ENCODE measurements at regions not wholly inside any gene's neighbourhood (a gene's known extent, or its start where the extent isn't known, plus 50 kb on each side); places are given as distances from the start of the nearest gene placed in this dataset.

GRCh38 chr17:74012465-74012864 is 191.0 kb upstream of the RPL38 start:
- DNase-seq (ENCODE audit: low read depth in 2 of 2) = no peak

DNA sequence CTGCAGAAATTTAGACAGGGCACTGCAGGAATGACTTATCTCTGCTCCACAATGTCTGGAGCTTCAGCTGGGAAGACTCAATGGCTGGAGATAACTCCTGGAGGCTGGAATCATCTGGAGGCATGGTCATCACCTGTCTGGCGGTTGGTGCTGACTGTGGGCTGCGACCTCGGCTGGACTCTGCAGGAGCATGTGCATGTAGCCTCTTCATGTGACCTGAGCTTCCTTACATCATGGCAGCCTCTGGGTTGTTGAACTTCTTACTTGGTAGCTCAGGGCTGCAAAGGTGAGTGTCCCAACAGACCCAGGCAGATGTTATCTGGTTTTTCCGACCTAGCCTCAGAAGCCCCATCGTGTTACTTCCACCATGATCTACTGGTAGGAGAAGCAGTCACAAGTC is 188.2 kb upstream of the RPL38 start:
- DNase-seq (ENCODE audit: low read depth in 2 of 2) = no peak

DNA sequence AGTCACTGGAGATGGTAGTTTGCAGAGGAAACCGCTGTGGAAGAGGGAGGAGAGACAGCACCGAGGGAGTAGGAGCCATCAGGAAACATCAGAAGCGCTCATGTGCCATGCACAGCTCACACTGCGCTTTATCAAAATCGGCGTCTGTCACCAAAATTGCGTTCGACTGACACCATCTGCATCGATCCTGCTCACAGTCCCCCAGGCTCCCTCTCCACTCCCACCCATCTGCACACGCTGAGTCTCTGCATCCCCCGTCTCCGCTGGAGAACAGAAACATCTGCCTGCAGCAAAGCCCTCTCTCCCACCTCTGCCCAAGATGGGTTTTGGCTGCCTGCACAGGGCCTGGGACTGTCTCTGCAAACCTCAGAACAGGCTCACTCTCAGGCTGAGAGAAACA is 187.5 kb upstream of the RPL38 start:
- no peak for DNase-seq (ENCODE audit: low read depth in 2 of 2)

DNA sequence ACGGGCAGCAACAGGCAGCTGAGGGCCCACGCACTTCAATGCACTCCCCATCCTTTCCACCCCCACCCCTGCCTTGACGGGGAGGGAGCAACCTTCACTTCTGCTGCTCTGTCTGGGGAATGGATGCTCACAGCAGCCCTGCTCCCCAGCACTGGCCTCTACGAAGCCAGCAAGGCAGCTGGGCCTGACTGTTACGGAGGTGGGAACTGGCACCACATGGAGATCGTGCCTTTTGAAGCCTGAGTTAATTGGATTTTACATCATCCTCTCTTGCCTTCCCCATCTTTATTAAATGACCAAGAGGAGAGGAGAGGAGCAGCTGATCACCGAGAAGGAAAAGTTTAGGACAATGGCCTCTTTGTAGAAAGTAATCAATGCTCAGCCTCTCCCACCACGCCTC is 187.0 kb upstream of the RPL38 start:
- DNase-seq (ENCODE audit: low read depth in 2 of 2) = no peak

DNA sequence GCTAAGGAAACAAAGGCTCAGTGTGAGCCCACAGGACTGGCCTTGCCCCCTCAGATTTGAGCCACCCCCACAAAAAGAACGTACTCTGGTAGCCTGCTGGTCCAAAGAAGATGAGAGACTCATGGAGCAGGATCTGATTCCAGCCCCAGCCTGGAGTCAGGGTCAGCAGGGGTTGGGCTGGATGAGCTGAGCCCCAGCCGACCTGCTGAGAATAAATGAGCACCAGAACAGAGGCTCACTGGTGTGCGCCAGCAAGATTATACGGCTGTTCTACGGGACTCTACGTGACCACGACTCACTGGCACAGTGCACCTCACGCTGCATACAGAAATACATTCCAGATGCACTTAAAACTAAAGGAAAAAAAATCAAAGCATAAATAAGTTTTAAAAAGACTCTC is 186.0 kb upstream of the RPL38 start:
- DNase-seq (ENCODE audit: low read depth in 2 of 2) = no peak

GRCh38 chr17:74018115-74018514 is 185.4 kb upstream of the RPL38 start:
- no peak for DNase-seq (ENCODE audit: low read depth in 2 of 2)

DNA sequence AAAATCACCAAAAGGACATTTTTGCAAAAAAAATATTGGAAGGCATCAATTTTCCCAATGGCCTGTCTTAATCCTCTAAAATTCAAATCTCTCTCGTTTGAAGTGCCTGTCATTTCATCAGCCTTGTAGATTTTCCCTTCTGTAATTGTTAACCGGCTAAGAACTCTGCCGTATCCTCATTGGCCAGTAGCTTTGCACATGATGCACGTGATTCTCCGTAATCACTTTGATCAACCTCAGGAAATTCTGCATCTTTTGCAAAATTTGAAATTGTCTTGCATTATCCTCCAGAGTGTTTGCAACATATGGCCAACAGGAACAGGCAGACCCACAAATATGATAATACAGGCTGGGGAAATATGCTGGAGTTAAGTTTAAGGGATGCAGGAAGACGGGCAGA is 184.2 kb upstream of the RPL38 start:
- DNase-seq (ENCODE audit: low read depth in 2 of 2) = no peak

- DNase-seq (ENCODE audit: low read depth in 2 of 2) = no peak
Observed at GRCh38 chr17:74019860-74020259, 183.6 kb upstream of the RPL38 start.

DNA sequence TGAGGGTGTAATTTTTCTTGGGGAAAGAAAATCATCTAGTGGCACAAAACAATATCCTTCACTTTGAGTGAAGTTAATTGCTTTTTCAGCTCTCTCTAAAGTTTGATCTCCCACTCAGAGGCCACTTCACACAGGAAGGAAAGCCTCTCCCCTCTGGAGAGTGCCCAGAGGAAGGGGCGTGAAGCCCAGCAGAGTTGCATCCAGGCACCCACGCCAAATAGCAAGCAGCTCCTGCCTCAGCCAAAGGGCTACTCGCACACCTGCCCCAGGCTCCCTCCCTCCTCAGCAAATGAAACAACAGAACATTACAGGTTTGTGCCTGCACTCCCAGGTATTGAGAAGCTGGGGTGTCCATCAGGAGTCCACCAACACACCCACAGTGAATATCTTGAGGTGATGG is 183.0 kb upstream of the RPL38 start:
- no peak for DNase-seq (ENCODE audit: low read depth in 2 of 2)

- DNase-seq (ENCODE audit: low read depth in 2 of 2) = no peak
Observed at GRCh38 chr17:74024871-74025531, 178.5 kb upstream of the RPL38 start.

DNA sequence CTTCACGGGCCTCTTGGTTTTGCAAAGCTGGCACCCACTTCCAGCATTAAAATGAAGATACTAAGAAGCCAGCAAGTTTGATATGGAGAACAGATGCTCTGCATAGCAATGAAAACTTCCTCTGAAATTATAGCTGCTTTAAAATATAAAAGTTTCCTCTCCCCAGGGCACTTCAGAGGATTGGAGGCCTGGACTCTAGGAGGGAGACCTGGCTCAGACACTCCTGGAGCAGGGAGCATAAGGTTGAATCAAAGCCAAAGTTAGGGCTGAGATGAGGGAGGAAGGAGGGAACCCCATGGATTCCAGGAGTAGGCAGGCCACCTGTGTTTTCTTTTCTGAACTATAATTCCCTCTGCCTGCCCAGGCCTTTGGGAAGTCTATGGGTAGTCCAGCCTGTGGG is 176.0 kb upstream of the RPL38 start:
- DNase-seq (ENCODE audit: low read depth in 2 of 2) = no peak

GRCh38 chr17:74028354-74029116 is 174.9 kb upstream of the RPL38 start:
- no peak for DNase-seq (ENCODE audit: low read depth in 2 of 2)

DNA sequence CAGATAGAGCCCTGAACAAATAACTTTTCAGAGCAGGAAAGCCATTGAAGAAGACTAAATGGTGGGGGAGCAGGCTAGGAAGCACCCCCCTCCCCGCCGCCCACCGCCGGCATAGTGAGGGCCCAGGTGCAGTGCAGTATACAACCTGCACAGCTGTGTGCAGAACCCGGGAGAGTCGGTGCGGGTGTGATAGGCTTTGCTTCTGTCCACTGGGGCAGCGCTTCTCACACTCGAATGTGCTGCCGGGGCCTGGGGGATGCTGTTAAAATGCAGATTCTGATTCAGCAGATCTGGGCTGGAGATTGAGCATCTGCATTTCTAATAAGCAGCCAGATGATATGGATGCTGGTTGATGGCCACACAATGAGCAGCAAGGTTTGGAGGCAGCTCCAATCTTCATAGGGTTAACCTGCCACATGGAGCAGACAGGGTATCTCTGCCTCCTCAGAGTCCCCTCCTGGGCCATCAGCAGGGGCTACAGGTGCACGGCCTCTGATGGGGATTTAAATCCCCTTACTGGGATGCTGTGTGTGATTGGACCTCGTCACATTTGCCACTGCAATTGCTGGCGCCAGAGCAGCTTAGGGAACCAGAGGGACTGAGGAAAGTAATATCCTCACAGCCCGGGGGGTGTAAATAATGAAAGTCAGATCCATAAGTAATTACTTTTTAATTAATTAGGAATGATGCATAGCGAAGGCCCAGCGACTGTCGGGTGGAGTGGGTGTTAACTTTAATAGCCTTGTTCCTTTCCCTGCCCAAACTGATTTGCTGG is 172.0 kb upstream of the RPL38 start:
- DNase-seq (ENCODE audit: low read depth in 2 of 2) = no peak

GRCh38 chr17:74032222-74032621 is 171.3 kb upstream of the RPL38 start:
- no peak for DNase-seq (ENCODE audit: low read depth in 2 of 2)

DNA sequence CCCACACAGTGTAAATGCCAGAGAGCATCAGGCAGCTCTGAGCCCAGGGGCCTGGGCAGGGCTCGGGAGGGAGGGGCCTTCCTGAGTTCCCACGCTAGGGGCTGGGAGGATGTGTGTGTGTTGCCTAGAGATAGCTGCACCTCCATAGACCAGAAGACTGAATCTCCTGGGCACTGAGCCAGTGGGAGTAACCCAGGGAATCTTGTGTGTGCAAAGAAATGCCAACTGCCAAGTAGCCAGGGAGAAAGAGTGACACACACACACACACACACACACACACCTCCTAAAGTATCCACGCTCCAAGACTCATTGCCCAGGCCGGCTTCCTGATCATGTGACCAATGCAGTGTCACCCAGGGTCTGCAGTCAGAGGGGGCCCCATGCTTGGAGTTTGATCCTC is 166.2 kb upstream of the RPL38 start:
- DNase-seq (ENCODE audit: low read depth in 2 of 2) = no peak

- no peak for DNase-seq (ENCODE audit: low read depth in 2 of 2)
Observed at GRCh38 chr17:74040291-74040690, 163.2 kb upstream of the RPL38 start.

- no peak for DNase-seq (ENCODE audit: low read depth in 2 of 2)
Observed at GRCh38 chr17:74040729-74041128, 162.7 kb upstream of the RPL38 start.

DNA sequence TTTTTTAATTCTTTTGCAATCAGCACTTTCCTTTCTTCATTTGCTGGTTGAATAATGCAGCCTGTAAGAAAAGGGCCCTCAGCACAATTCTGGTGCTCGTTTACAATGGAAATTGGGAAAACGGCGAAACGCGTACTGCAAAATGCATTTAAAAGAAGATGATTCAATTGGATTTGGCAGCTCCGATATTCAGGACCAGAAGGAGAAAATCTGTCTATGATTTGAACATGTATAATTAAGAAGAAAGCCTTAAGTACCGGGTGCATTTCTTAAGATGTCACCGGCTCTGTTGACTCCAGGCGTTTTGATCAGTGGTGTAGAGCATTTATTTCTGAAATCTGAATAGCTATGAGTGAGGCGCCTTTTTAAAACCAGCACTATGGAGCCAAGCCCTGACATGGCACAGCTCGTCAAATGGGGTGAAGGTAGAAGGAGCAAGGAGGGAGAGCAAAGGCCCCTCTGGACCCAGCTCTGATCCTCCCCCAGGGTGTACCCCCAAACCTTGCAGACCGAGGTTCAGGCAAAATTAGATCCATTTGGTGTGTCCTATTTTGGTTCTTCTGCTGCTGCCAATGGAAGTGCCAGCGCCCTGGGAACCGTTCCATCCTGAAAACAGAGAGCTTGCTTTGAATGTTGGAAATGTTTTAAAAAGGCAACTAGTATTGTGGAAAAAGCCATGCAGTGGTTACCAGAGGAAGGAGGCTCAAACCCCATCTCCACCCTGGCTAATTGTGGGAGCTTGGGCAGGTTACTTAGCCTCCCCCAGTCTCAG is 161.4 kb upstream of the RPL38 start:
- no peak for DNase-seq (ENCODE audit: low read depth in 2 of 2)

- peak; percentile 5 to 48 for DNase-seq (ENCODE audit: low read depth in 2 of 2)
Observed at GRCh38 chr17:74042744-74043486, 160.6 kb upstream of the RPL38 start.

DNA sequence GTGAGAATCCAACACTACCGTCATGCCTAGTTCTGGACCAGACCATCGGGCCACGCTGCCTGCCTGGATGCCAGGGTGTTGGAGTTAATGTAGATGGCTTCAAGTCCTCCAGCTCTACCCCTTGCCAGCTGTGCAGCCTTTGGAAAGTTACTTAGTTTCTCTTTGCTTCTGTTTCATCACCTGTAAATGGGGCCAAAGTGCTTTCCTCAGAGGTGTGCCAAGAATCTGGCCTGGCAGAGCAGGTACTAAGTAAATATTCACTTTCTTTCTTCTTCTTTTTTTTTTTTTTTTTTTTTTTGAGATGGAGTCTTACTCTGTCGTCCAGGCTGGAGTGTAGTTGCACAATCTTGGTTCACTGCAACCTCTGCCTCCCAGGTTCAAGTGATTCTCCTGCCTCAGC is 159.5 kb upstream of the RPL38 start:
- DNase-seq (ENCODE audit: low read depth in 2 of 2) = no peak

DNA sequence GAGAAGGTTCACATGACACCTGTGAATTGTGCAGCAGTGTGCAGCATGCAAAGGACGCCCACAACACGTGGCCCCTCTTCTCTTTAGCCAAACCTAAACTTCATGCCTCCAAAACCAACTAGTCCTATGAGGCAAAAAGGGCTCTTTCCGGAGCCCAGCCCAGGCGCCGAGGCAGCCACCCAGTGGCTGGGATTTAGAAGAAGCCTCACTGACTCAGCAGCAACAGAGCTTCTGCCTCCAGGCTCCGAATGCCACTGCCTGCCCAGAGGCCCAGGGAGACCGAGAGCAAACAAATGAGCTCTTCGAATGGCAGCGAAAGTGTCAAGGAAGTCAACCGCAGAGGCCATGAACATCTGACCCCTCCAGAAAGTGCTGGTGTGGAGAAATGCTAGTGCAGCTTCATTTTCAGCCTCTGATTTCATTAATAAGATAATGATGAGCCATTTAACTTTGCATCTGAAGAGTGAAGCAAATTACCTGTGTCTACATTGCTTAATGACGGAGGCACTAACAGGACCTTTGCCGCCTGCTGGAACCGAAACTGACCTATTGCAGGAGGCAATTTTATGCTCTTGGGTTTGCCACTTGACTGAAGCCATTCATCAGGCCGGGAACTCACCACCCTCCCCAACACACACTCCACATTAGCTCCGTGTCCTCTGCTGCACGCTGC is 157.7 kb upstream of the RPL38 start:
- no peak for DNase-seq (ENCODE audit: low read depth in 2 of 2)
